ENCODE measurements at regions not wholly inside any gene's neighbourhood (a gene's known extent, or its start where the extent isn't known, plus 50 kb on each side); places are given as distances from the start of the nearest gene placed in this dataset.
"Not testable (repeated sequence)": the region's sequence is repeated elsewhere in the genome, so short reads cannot be mapped to it uniquely, and the experiment has no call there.

- no peak for DNase-seq
- Histone ChIP-seq H3K36me3 (ENCODE audit: low read depth, missing control alignments) (no peaks in the 10 kb centered on the region), H3K9me3 (no peaks in the 10 kb centered on the region), H3K4me1 (peaks cover 3% of the 10 kb centered on the region), H3K27me3 (no peaks in the 10 kb centered on the region), H3K27ac (no peak overlapping the region), H3K4me3 (no peak overlapping the region)
- intact Hi-C loops (cut with DNase I; ENCODE audit: low total_unique reads): no loop called here
- 84 to 89% methylated on average over 1 of the region's 1 CpG for WGBS, 2 donors
- no peak for TF ChIP-seq CTCF (IDR thresholded peaks at IDR 0.05)
- no peak for TF ChIP-seq POLR2A (IDR thresholded peaks at IDR 0.05)
Measured at GRCh38 chr16:77500286-77500598, 65.4 kb upstream of the ADAMTS18 start.

- Histone ChIP-seq H3K27ac (no peak overlapping the region), H3K36me3 (ENCODE audit: low read depth, missing control alignments) (no peaks in the 10 kb centered on the region), H3K4me1 (peaks cover 3% of the 10 kb centered on the region), H3K9me3 (no peaks in the 10 kb centered on the region), H3K27me3 (no peaks in the 10 kb centered on the region), H3K4me3 (no peak overlapping the region)
- WGBS, 2 donors: 59 to 65% methylated on average over 7 of the region's 7 CpGs
- DNase-seq: no peak
- TF ChIP-seq POLR2A (IDR thresholded peaks at IDR 0.05) (no peak), CTCF (IDR thresholded peaks at IDR 0.05) (no peak)
- intact Hi-C loops (cut with DNase I; ENCODE audit: low total_unique reads): no loop called here
Measured at GRCh38 chr16:77500934-77501664, 66.3 kb upstream of the ADAMTS18 start.

- WGBS, 2 donors: 86 to 88% methylated on average over 6 of the region's 6 CpGs
- Histone ChIP-seq H3K4me3 (no peak overlapping the region), H3K9me3 (no peaks in the 10 kb centered on the region), H3K36me3 (ENCODE audit: low read depth, missing control alignments) (no peaks in the 10 kb centered on the region), H3K27ac (no peak overlapping the region), H3K4me1 (peaks cover 3% of the 10 kb centered on the region), H3K27me3 (no peaks in the 10 kb centered on the region)
- intact Hi-C loops (cut with DNase I; ENCODE audit: low total_unique reads): no loop called here
- TF ChIP-seq CTCF (IDR thresholded peaks at IDR 0.05) (no peak), POLR2A (IDR thresholded peaks at IDR 0.05) (no peak)
- no peak for DNase-seq
Measured at GRCh38 chr16:77502448-77502847, 67.6 kb upstream of the ADAMTS18 start.

- H3K27ac ChIP-seq; H3K27me3 ChIP-seq; H3K4me1 ChIP-seq; H3K9me3 ChIP-seq; H3K36me3 ChIP-seq (ENCODE audit: low read depth, missing control alignments); intact Hi-C loops (cut with DNase I; ENCODE audit: low total_unique reads); H3K4me3 ChIP-seq; DNase-seq: not testable (repeated sequence)
- 76 to 100% methylated on average over 2 of the region's 2 CpGs for WGBS, 2 donors
Measured at GRCh38 chr16:77506492-77506891, 71.7 kb upstream of the ADAMTS18 start.

GRCh38 chr16:77509051-77509450, 74.2 kb upstream of the ADAMTS18 start:
- Histone ChIP-seq H3K27me3 (no peaks in the 10 kb centered on the region), H3K9me3 (no peaks in the 10 kb centered on the region), H3K36me3 (ENCODE audit: low read depth, missing control alignments) (no peaks in the 10 kb centered on the region), H3K4me1 (no peaks in the 10 kb centered on the region), H3K4me3 (no peak overlapping the region), H3K27ac (no peak overlapping the region)
- intact Hi-C loops (cut with DNase I; ENCODE audit: low total_unique reads): no loop called here
- TF ChIP-seq CTCF (IDR thresholded peaks at IDR 0.05) (no peak), POLR2A (IDR thresholded peaks at IDR 0.05) (no peak)
- DNase-seq: no peak
- WGBS, 2 donors: 83 to 94% methylated on average over 5 of the region's 5 CpGs
